ENCODE measurements at regions not wholly inside any gene's neighbourhood (a gene's known extent, or its start where the extent isn't known, plus 50 kb on each side); places are given as distances from the start of the nearest gene placed in this dataset.

DNA sequence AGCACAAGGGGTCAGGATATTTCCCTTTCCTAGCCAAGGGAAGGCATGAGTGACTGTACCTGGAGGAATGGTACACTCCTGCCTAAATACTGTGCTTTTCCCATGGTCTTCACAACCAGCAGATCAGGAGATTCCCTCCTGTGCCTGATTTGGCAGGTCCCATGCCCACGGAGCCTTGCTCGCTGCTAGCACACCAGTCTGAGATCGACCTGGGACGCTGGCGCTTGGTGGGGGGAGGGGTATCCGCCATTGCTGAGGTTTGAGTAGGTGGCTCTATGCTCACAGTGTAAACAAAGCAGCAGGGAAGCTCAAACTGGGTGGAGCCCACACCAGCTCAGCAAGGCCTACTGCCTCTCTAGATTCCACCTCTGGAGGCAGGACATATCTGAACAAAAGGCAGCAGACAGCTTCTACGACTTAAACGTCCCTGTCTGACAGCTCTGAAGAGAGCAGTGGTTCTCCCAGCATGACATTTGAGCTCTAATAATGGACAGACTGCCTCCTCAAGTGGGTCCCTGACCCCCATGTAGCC is 486.0 kb upstream of the CHRM3 start:
- WGBS (ENCODE audit: insufficient coverage, low lambda C conversion rate): no CpG with 5 or more reads among the region's 8 CpGs

DNA sequence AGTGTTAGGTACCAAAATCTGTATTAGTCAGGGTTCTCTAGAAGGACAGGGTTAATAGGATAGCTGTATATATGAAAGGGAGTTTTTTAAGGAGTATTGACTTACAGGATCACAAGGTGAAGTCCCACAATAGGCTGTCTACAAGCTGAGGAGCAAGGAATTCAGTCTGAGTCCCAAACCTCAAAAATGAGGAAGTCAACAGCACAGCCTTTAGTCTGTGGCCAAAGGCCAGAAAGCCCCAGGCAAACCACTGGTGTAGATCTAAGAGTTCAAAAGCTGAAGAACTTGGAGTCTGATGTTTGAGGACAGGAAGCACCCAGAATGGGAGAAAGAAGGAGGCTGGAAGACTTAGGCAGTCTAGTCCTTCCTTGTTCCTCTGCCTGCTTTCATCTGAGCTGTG is 487.5 kb upstream of the CHRM3 start:
- no peak for DNase-seq
- Histone ChIP-seq H3K4me1 (ENCODE audit: control insufficient read depth, insufficient read depth, low read length) (no peaks in the 10 kb centered on the region), H3K4me3 (ENCODE audit: low read length) (no peak overlapping the region), H3K27ac (ENCODE audit: low read length) (no peak overlapping the region), H3K36me3 (ENCODE audit: control insufficient read depth, insufficient read depth, low read length) (no peaks in the 10 kb centered on the region), H3K9me3 (ENCODE audit: control insufficient read depth, low read depth, low read length) (no peaks in the 10 kb centered on the region), H3K27me3 (ENCODE audit: control insufficient read depth, insufficient read depth, low read length) (no peaks in the 10 kb centered on the region)

More for the DNA sequence above, 486.0 kb upstream of the CHRM3 start:
- Histone ChIP-seq H3K27ac (ENCODE audit: low read length) (no peak overlapping the region), H3K27me3 (ENCODE audit: control insufficient read depth, insufficient read depth, low read length) (no peaks in the 10 kb centered on the region), H3K4me3 (ENCODE audit: low read length) (no peak overlapping the region), H3K4me1 (ENCODE audit: control insufficient read depth, insufficient read depth, low read length) (no peaks in the 10 kb centered on the region), H3K9me3 (ENCODE audit: control insufficient read depth, low read depth, low read length) (no peaks in the 10 kb centered on the region), H3K36me3 (ENCODE audit: control insufficient read depth, insufficient read depth, low read length) (no peaks in the 10 kb centered on the region)
- DNase-seq: no peak

DNA sequence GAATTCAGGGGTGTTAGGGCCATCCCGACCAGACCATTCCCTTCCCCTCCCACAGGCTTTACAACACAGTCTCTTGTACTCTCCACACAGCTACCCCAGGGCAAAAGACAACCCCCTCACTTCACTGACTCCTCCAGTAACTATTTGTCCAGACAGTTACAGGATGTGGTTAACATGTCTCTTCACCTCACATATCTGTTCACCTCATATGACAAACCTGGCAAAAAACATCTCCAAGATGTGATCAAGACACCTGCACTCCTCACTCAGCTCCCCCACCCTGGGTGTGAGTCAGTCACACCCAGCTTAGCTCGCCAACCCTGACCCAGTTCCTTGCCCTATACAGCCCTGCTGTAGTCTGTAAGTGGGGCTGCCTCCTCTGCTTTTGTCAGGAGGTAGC is 490.5 kb upstream of the CHRM3 start:
- H3K36me3 ChIP-seq (ENCODE audit: control insufficient read depth, insufficient read depth, low read length): no peaks in the 10 kb centered on the region
- no peak for DNase-seq
- H3K9me3 ChIP-seq (ENCODE audit: control insufficient read depth, low read depth, low read length): no peaks in the 10 kb centered on the region
- H3K27me3 ChIP-seq (ENCODE audit: control insufficient read depth, insufficient read depth, low read length): no peaks in the 10 kb centered on the region
- H3K4me3 ChIP-seq (ENCODE audit: low read length): no peak overlapping the region
- no CpG with 5 or more reads among the region's 2 CpGs for WGBS (ENCODE audit: insufficient coverage, low lambda C conversion rate)
- no peaks in the 10 kb centered on the region for H3K4me1 ChIP-seq (ENCODE audit: control insufficient read depth, insufficient read depth, low read length)
- no peak overlapping the region for H3K27ac ChIP-seq (ENCODE audit: low read length)

DNA sequence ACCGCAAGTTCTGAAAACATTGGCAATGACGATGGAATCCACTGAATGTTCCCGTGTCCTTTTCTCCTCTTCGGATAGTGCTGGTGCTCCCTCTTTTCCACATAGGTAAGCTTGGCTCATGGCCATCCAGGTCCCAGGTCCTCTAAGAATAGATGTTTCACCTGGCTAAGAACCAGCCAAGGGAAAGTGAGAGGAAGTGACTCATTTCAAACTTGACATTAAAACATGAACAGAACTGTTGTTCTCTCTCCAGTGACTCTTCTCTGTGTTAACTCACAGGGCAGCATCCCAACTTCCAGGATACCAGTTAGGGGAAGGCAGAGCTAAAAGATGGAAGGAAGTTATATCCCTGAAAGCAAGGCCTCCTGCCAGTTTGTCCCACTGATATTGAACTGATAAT is 493.8 kb upstream of the CHRM3 start:
- no peaks in the 10 kb centered on the region for H3K36me3 ChIP-seq (ENCODE audit: control insufficient read depth, insufficient read depth, low read length)
- no peaks in the 10 kb centered on the region for H3K9me3 ChIP-seq (ENCODE audit: control insufficient read depth, low read depth, low read length)
- H3K27me3 ChIP-seq (ENCODE audit: control insufficient read depth, insufficient read depth, low read length): no peaks in the 10 kb centered on the region
- no peak overlapping the region for H3K4me3 ChIP-seq (ENCODE audit: low read length)
- no peak overlapping the region for H3K27ac ChIP-seq (ENCODE audit: low read length)
- no peaks in the 10 kb centered on the region for H3K4me1 ChIP-seq (ENCODE audit: control insufficient read depth, insufficient read depth, low read length)
- no CpG with 5 or more reads among the region's 4 CpGs for WGBS (ENCODE audit: insufficient coverage, low lambda C conversion rate)
- no peak for DNase-seq

DNA sequence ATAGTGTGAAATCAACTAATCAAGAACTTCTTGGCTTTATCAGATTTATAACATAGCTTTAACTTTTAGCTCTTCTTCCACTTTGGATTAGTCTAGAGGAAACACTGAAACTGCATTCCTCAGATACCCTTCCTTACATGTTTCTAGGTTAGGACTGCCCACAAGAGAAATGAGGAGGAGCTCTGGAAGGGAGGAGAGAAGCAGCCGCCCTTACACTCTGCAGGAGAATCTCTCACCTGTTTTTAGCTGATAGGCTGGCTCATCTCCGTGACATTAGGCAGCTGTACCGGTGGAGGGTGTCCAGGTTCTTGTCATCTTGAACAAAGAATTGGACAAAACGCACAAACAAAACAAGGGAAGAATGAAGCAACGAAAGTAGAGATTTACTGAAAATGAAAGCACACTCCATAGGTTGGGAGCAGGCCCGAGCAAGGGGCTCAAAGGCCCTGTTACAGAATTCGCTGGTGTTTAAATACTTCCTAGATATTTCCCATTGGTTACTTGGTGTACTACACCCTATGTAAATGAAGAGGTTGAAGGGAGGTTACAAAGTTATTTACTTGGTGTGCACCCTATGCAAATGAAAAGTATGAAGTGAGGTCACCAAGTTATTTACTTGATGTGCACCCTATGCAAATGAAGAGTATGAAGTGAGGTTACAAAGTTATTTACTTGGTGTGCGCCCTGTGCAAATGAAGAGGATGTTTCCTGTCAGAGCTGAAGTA is 524.9 kb upstream of the CHRM3 start:
- no peaks in the 10 kb centered on the region for H3K27me3 ChIP-seq (ENCODE audit: control insufficient read depth, insufficient read depth, low read length)
- H3K4me1 ChIP-seq (ENCODE audit: control insufficient read depth, insufficient read depth, low read length): no peaks in the 10 kb centered on the region
- H3K9me3 ChIP-seq (ENCODE audit: control insufficient read depth, low read depth, low read length): no peaks in the 10 kb centered on the region
- H3K36me3 ChIP-seq (ENCODE audit: control insufficient read depth, insufficient read depth, low read length): no peaks in the 10 kb centered on the region
- no peak overlapping the region for H3K27ac ChIP-seq (ENCODE audit: low read length)
- no peak overlapping the region for H3K4me3 ChIP-seq (ENCODE audit: low read length)
- no peak for DNase-seq
- WGBS (ENCODE audit: insufficient coverage, low lambda C conversion rate): 92% methylated on average over 2 of the region's 8 CpGs

DNA sequence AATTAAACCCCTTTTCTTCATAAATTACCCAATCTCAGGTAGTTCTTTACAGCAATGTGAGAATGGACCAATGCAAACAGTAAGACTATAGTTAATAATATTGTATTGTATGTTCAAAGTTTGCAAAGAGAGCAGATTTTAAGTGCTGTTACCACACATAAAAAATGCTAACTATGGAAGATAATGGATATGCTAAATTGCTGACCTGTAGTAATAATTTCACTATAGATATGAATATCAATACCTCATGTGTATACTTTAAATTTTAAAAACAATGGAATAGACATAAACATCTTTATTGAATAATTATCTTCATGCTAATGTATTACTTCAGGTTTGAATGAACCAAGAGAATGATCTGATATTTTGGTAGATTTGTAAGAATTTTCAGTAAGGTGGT is 552.4 kb upstream of the CHRM3 start:
- H3K9me3 ChIP-seq (ENCODE audit: control insufficient read depth, low read depth, low read length): no peaks in the 10 kb centered on the region
- H3K27ac ChIP-seq (ENCODE audit: low read length): no peak overlapping the region
- H3K4me3 ChIP-seq (ENCODE audit: low read length): no peak overlapping the region
- no peaks in the 10 kb centered on the region for H3K27me3 ChIP-seq (ENCODE audit: control insufficient read depth, insufficient read depth, low read length)
- no peaks in the 10 kb centered on the region for H3K4me1 ChIP-seq (ENCODE audit: control insufficient read depth, insufficient read depth, low read length)
- no peaks in the 10 kb centered on the region for H3K36me3 ChIP-seq (ENCODE audit: control insufficient read depth, insufficient read depth, low read length)
- DNase-seq: no peak

DNA sequence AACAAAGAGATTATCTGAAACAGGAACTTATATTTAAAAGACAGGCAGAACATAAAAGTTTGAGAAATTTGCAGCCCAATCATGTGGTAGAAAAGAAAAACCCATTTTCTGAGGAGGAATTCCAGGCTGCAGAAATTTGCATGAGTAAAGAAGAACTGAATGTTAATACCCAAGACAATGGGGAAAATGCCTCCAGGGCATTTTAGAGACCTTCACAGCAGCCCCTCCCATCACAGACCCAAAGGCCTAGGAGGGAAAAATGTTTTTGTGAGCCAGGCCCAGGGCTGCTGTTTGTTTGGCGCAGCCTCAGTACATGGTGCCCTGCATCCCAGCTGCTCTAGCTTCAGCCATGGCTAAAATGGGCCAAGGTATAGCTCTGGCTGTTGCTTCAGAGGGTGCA is 554.3 kb upstream of the CHRM3 start:
- no peaks in the 10 kb centered on the region for H3K27me3 ChIP-seq (ENCODE audit: control insufficient read depth, insufficient read depth, low read length)
- no peak for DNase-seq
- H3K36me3 ChIP-seq (ENCODE audit: control insufficient read depth, insufficient read depth, low read length): no peaks in the 10 kb centered on the region
- H3K4me3 ChIP-seq (ENCODE audit: low read length): no peak overlapping the region
- no peak overlapping the region for H3K27ac ChIP-seq (ENCODE audit: low read length)
- no CpG with 5 or more reads among the region's 1 CpG for WGBS (ENCODE audit: insufficient coverage, low lambda C conversion rate)
- no peaks in the 10 kb centered on the region for H3K9me3 ChIP-seq (ENCODE audit: control insufficient read depth, low read depth, low read length)
- no peaks in the 10 kb centered on the region for H3K4me1 ChIP-seq (ENCODE audit: control insufficient read depth, insufficient read depth, low read length)

DNA sequence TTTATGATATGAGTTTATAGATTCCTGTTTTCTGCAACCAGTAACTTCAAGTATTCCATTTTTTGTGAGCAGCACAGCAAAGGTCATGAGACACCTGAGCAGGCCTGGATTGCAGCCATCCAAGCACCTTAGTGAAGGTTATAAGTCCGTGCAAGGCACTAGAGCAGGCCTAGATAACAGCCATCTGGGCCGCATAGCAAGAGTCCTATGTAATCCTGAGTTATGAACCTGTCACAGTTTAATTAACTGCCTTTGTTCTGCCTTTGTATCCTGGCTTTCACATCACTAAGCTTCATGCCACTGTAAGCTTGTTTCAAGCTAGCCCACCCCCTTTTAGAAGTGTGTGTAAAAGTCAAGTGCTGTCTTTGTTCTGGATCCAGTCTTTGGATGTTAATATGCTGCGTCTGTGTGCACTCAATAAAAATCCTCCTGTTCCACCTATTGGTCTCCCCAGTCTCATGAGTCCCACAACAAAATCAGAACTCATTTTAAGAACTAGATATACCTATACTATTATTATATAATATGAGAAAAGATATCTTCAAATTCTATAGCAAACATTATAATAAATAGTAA is 556.2 kb upstream of the CHRM3 start:
- no peak for DNase-seq
- Histone ChIP-seq H3K27me3 (ENCODE audit: control insufficient read depth, insufficient read depth, low read length) (no peaks in the 10 kb centered on the region), H3K27ac (ENCODE audit: low read length) (no peak overlapping the region), H3K4me3 (ENCODE audit: low read length) (no peak overlapping the region), H3K4me1 (ENCODE audit: control insufficient read depth, insufficient read depth, low read length) (no peaks in the 10 kb centered on the region), H3K36me3 (ENCODE audit: control insufficient read depth, insufficient read depth, low read length) (no peaks in the 10 kb centered on the region), H3K9me3 (ENCODE audit: control insufficient read depth, low read depth, low read length) (no peaks in the 10 kb centered on the region)
- WGBS (ENCODE audit: insufficient coverage, low lambda C conversion rate): no CpG with 5 or more reads among the region's 3 CpGs

DNA sequence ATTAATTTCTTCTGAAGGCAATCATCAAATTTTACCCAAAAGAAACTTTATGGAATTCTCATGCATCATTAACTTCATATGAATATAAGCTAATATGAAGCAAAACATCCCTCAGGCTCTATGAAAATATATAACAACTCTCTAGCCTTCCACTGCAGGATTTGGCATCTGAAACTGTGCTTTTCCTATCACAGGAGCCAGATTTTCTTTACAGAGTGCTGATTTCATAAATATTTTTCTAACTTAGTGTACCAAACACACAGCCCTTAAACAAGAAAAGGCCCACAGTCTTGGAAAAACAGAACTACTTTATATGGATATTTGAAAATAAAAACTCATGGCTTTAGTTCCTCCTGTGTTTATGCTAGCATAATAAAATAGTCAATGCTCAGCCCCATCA is 559.5 kb upstream of the CHRM3 start:
- H3K9me3 ChIP-seq (ENCODE audit: control insufficient read depth, low read depth, low read length): no peaks in the 10 kb centered on the region

DNA sequence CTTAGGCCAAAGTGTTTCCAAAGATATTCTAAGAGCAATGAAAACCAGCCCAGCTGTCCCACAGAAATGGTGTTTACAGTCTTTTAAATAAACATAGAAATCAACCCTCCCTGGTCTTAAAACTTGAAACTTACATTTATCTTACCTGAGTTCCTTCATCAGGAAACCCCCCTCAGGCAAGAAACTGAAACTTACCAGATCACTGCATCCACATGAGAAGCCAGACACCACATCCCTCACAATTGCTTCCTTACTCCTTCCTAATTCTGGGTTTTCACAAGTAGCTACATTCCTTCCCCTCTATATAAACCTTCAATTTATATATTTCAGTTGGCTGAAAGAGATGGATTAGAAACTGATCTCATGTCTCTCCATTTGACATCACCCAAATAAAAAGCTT is 563.0 kb upstream of the CHRM3 start:
- no peaks in the 10 kb centered on the region for H3K36me3 ChIP-seq (ENCODE audit: control insufficient read depth, insufficient read depth, low read length)
- no peak overlapping the region for H3K27ac ChIP-seq (ENCODE audit: low read length)
- no peak overlapping the region for H3K4me3 ChIP-seq (ENCODE audit: low read length)
- no peaks in the 10 kb centered on the region for H3K27me3 ChIP-seq (ENCODE audit: control insufficient read depth, insufficient read depth, low read length)
- H3K4me1 ChIP-seq (ENCODE audit: control insufficient read depth, insufficient read depth, low read length): no peaks in the 10 kb centered on the region
- DNase-seq: no peak
- H3K9me3 ChIP-seq (ENCODE audit: control insufficient read depth, low read depth, low read length): no peaks in the 10 kb centered on the region

More for the DNA sequence above, 559.5 kb upstream of the CHRM3 start:
- H3K4me1 ChIP-seq (ENCODE audit: control insufficient read depth, insufficient read depth, low read length): no peaks in the 10 kb centered on the region
- H3K27me3 ChIP-seq (ENCODE audit: control insufficient read depth, insufficient read depth, low read length): no peaks in the 10 kb centered on the region
- H3K36me3 ChIP-seq (ENCODE audit: control insufficient read depth, insufficient read depth, low read length): no peaks in the 10 kb centered on the region
- H3K27ac ChIP-seq (ENCODE audit: low read length): no peak overlapping the region
- H3K4me3 ChIP-seq (ENCODE audit: low read length): no peak overlapping the region
- DNase-seq: no peak

DNA sequence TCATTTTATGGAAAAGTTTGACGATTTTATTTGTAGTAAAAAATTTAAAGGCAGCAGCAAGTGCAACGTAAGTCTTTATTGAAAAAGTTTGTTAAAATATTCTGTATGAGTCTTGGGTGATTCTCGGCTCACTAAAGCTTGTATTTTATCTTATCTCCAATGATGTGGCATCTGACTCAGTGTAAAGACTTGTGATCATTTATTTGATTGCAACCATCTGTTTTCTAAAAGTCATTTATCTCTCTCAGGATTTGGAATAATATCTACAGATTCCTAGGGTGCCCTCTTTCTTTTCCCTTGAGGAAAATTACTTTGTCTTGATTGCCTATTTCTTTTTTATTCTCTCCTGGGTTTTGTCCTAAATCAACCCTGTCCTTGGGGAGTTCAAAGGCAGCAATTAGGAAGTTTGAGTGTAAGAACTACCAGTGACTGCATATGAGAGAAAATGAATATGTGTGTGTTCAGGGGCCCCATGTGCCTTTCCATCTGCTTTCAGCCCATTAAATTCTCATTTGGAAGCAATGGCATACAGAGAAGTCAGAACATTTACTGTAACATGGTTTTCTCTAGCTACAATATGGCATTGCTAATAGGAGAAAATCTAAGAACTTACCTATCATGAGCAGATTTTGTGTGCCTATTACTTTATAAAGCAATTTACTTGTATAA is 575.0 kb upstream of the CHRM3 start:
- no CpG with 5 or more reads among the region's 3 CpGs for WGBS (ENCODE audit: insufficient coverage, low lambda C conversion rate)

More for the DNA sequence above, 575.0 kb upstream of the CHRM3 start:
- Histone ChIP-seq H3K27me3 (ENCODE audit: control insufficient read depth, insufficient read depth, low read length) (no peaks in the 10 kb centered on the region), H3K4me3 (ENCODE audit: low read length) (no peak overlapping the region), H3K9me3 (ENCODE audit: control insufficient read depth, low read depth, low read length) (no peaks in the 10 kb centered on the region), H3K36me3 (ENCODE audit: control insufficient read depth, insufficient read depth, low read length) (no peaks in the 10 kb centered on the region), H3K27ac (ENCODE audit: low read length) (no peak overlapping the region), H3K4me1 (ENCODE audit: control insufficient read depth, insufficient read depth, low read length) (no peaks in the 10 kb centered on the region)
- DNase-seq: no peak
